IMR-90 (cell line): ENCODE measurements at regions not wholly inside any gene's neighbourhood (a gene's known extent, or its start where the extent isn't known, plus 50 kb on each side); places are given as distances from the start of the nearest gene placed in this dataset.

Source experiments
- ATAC-seq: fragments of 200-7000 bp; cut with Tn5 transposase; 2 replicates; pipeline ENCODE4 v1.9.1; 2020; ENCODE audit warnings: low read depth, mild to moderate bottlenecking, moderate library complexity
- BruUV-seq: library from RNA; stranded (reverse); fragments of 400-500 nt; replicated peaks from 2 replicates; lab custom pipeline; 2021; lab: Mats Ljungman, UMichigan
- CTCF ChIA-PET: fragments of 300-600 bp; formaldehyde crosslinking; extraction: SDS; loops from one replicate; lab custom pipeline; 2021; ENCODE audit warnings: antibody characterized with exemption; lab: Yijun Ruan, JAX
- POLR2A ChIA-PET: fragments of 300-600 bp; sonication (Branson Sonifier 250); formaldehyde crosslinking; loops from one replicate; lab custom pipeline; 2022; ENCODE audit warnings: antibody characterized with exemption; ENCODE audit not compliant: unreplicated experiment; lab: Charles Lee
- DNase-seq: peaks from one replicate; pipeline ENCODE4 v3.0.0; 2013
- H2AFZ ChIP-seq: replicated peaks from 2 replicates; pipeline ENCODE3; 2013; ENCODE audit warnings: low read length, mild to moderate bottlenecking; ENCODE audit not compliant: poor library complexity
- H2AK5ac ChIP-seq: 2 replicates; pipeline ENCODE4 v1.6.1; 2013; ENCODE audit warnings: low read depth, low read length, inconsistent platforms
- H2AK9ac ChIP-seq: replicated peaks from 2 replicates; pipeline ENCODE3; 2013; ENCODE audit warnings: mild to moderate bottlenecking, low read depth, low read length, moderate library complexity; ENCODE audit not compliant: poor library complexity
- H2BK120ac ChIP-seq: 2 replicates; pipeline ENCODE4 v1.6.1; 2013; ENCODE audit warnings: low read depth, low read length, inconsistent platforms
- H2BK15ac ChIP-seq: 3 replicates; pipeline ENCODE4 v1.6.1; 2013; ENCODE audit warnings: low read depth, low read length, inconsistent platforms
- H2BK20ac ChIP-seq: 2 replicates; pipeline ENCODE4 v1.6.1; 2013; ENCODE audit warnings: low read depth, mild to moderate bottlenecking, inconsistent platforms, low read length, moderate library complexity
- H2BK5ac ChIP-seq: 2 replicates; pipeline ENCODE4 v1.6.1; 2013; ENCODE audit warnings: mild to moderate bottlenecking, low read depth, low read length, inconsistent platforms; ENCODE audit not compliant: poor library complexity, severe bottlenecking
- H3K14ac ChIP-seq: replicated peaks from 2 replicates; pipeline ENCODE4 v1.6.1; 2013; ENCODE audit warnings: low read depth, low read length, inconsistent platforms
- H3K18ac ChIP-seq: 2 replicates; pipeline ENCODE4 v1.6.1; 2013; ENCODE audit warnings: low read depth, low read length, control low read depth
- H3K23ac ChIP-seq: 2 replicates; pipeline ENCODE4 v1.6.1; 2013; ENCODE audit warnings: low read depth, low read length, inconsistent platforms
- H3K27ac ChIP-seq: 2 replicates; pipeline ENCODE4 v1.5.1; 2013; ENCODE audit warnings: mild to moderate bottlenecking, control low read depth, low read length; ENCODE audit not compliant: insufficient read depth
- H3K27me3 ChIP-seq: 2 replicates; pipeline ENCODE4 v1.6.1; 2013; ENCODE audit warnings: low read length; ENCODE audit not compliant: control insufficient read depth, insufficient read depth
- H3K36me3 ChIP-seq: 2 replicates; pipeline ENCODE4 v1.6.1; 2013; ENCODE audit warnings: low read length, mixed read lengths; ENCODE audit not compliant: control insufficient read depth, insufficient read depth
- H3K4ac ChIP-seq: 2 replicates; pipeline ENCODE4 v1.6.1; 2013; ENCODE audit warnings: low read depth, low read length, inconsistent platforms
- H3K4me1 ChIP-seq: 2 replicates; pipeline ENCODE4 v1.6.1; 2013; ENCODE audit warnings: low read length, mixed read lengths; ENCODE audit not compliant: control insufficient read depth, insufficient read depth
- H3K4me2 ChIP-seq: 2 replicates; pipeline ENCODE4 v1.6.1; 2013; ENCODE audit warnings: low read depth, mild to moderate bottlenecking, control low read depth, low read length, moderate library complexity
- H3K4me3 ChIP-seq: 2 replicates; pipeline ENCODE4 v1.5.1; 2013; ENCODE audit warnings: low read depth, mild to moderate bottlenecking, control low read depth, low read length, moderate library complexity; ENCODE audit not compliant: insufficient read depth
- H3K56ac ChIP-seq: 2 replicates; pipeline ENCODE4 v1.6.1; 2013; ENCODE audit warnings: low read length, inconsistent platforms; ENCODE audit not compliant: insufficient read depth; ENCODE audit errors: extremely low read depth
- H3K79me1 ChIP-seq, 2 experiments: 2 replicates each; pipeline ENCODE4 v1.6.1; 2013; ENCODE audit warnings: low read length in 2 of 2, inconsistent platforms in 1 of 2, low read depth in 1 of 2
- H3K9ac ChIP-seq: 2 replicates; pipeline ENCODE4 v1.6.1; 2013; ENCODE audit warnings: low read depth, low read length, control low read depth
- H3K9me1 ChIP-seq: 2 replicates; pipeline ENCODE4 v1.6.1; 2013; ENCODE audit warnings: low read length, inconsistent platforms; ENCODE audit not compliant: insufficient read depth
- H3K9me3 ChIP-seq: 2 replicates; pipeline ENCODE4 v1.6.1; 2013; ENCODE audit warnings: low read length; ENCODE audit not compliant: control insufficient read depth, insufficient read depth
- H4K20me1 ChIP-seq: 2 replicates; pipeline ENCODE4 v1.6.1; 2013; ENCODE audit warnings: low read length, inconsistent platforms; ENCODE audit not compliant: insufficient read depth
- H4K5ac ChIP-seq: 2 replicates; pipeline ENCODE4 v1.6.1; 2013; ENCODE audit warnings: mild to moderate bottlenecking, low read depth, low read length, control low read depth
- H4K8ac ChIP-seq, 2 experiments: 2 replicates each; pipeline ENCODE4 v1.6.1; 2013; ENCODE audit warnings: low read depth in 2 of 2, low read length in 2 of 2, control low read depth in 1 of 2, inconsistent platforms in 1 of 2
- H4K91ac ChIP-seq: 2 replicates; pipeline ENCODE4 v1.6.1; 2013; ENCODE audit warnings: low read depth, low read length, inconsistent platforms; ENCODE audit not compliant: insufficient read depth
- BHLHE40 ChIP-seq: fragments of 150-350 bp; IDR thresholded peaks from 2 replicates; pipeline ENCODE4 v1.6.1; 2016; ENCODE audit warnings: mild to moderate bottlenecking, low read depth, low read length
- CEBPB ChIP-seq: IDR thresholded peaks from 2 replicates; pipeline ENCODE4 v1.6.1; 2012; ENCODE audit warnings: low read depth, low read length, improper control_type of control experiment
- CHD1 ChIP-seq: IDR thresholded peaks from 2 replicates; pipeline ENCODE4 v1.6.1; 2012; ENCODE audit warnings: low read depth, low read length, improper control_type of control experiment
- ELK1 ChIP-seq: fragments of 150-350 bp; IDR thresholded peaks from 2 replicates; pipeline ENCODE4 v1.6.1; 2016; ENCODE audit warnings: low read depth, mild to moderate bottlenecking, low read length, moderate library complexity, borderline replicate concordance
- FOS ChIP-seq: fragments of 150-350 bp; IDR thresholded peaks from 2 replicates; pipeline ENCODE4 v1.6.1; 2016; ENCODE audit warnings: low read depth, low read length
- MAFK ChIP-seq: IDR thresholded peaks from 2 replicates; pipeline ENCODE4 v1.6.1; 2012; ENCODE audit warnings: low read depth, low read length, improper control_type of control experiment
- MAZ ChIP-seq: IDR thresholded peaks from 2 replicates; pipeline ENCODE4 v1.6.1; 2012; ENCODE audit warnings: low read depth, mild to moderate bottlenecking, low read length, improper control_type of control experiment, moderate library complexity, borderline replicate concordance
- MXI1 ChIP-seq: IDR thresholded peaks from 2 replicates; pipeline ENCODE4 v1.6.1; 2012; ENCODE audit warnings: low read depth, mild to moderate bottlenecking, low read length, moderate library complexity, borderline replicate concordance
- NFE2L2 ChIP-seq: fragments of 150-350 bp; IDR thresholded peaks from 2 replicates; pipeline ENCODE4 v1.6.1; 2016; ENCODE audit warnings: low read depth, mild to moderate bottlenecking, low read length
- POLR2A ChIP-seq: IDR thresholded peaks from 2 replicates; pipeline ENCODE4 v1.6.1; 2012; ENCODE audit warnings: mild to moderate bottlenecking, low read depth, low read length
- RAD21 ChIP-seq: IDR thresholded peaks from 2 replicates; pipeline ENCODE4 v1.6.1; 2012; ENCODE audit warnings: low read length, improper control_type of control experiment
- RCOR1 ChIP-seq: IDR thresholded peaks from 2 replicates; pipeline ENCODE4 v1.6.1; 2012; ENCODE audit warnings: mild to moderate bottlenecking, low read length, improper control_type of control experiment; ENCODE audit not compliant: insufficient replicate concordance
- RFX5 ChIP-seq: IDR thresholded peaks from 2 replicates; pipeline ENCODE4 v1.8.0; 2012; ENCODE audit warnings: low read depth, mild to moderate bottlenecking, low read length, moderate library complexity
- SMC3 ChIP-seq: fragments of 150-350 bp; IDR thresholded peaks from 2 replicates; pipeline ENCODE4 v1.6.1; 2016; ENCODE audit warnings: low read depth, mild to moderate bottlenecking, antibody characterized with exemption, low read length, moderate library complexity
- USF2 ChIP-seq: fragments of 150-350 bp; IDR thresholded peaks from 2 replicates; pipeline ENCODE4 v1.6.1; 2017; ENCODE audit warnings: mild to moderate bottlenecking, antibody characterized with exemption, low read length, low read depth
- WGBS, 2 experiments: methylation state at CpG; one replicate each; pipeline versions ENCODE4 v1.1.5 to v1.1.7; 2013; ENCODE audit warnings: missing lambda C conversion rate in 2 of 2; ENCODE audit not compliant: insufficient read length in 1 of 2; ENCODE audit errors: extremely low coverage in 2 of 2; 5-methylcytosine and 5-hydroxymethylcytosine counted together
- dilution Hi-C: fragments of 300-500 bp; cut with HindIII; formaldehyde crosslinking; loops from one replicate; pipeline ENCODE4 v1.14.3; 2018; ENCODE audit warnings: low sequenced_read_pairs; ENCODE audit not compliant: unreplicated experiment
- in situ Hi-C: fragments of 300-500 bp; cut with MboI; formaldehyde crosslinking; loops from 3 replicates; pipeline ENCODE4 v1.14.3; 2019; ENCODE audit warnings: low sequenced_read_pairs, inconsistent platforms, mixed read lengths
- intact Hi-C: fragments of 100-400 bp; cut with micrococcal nuclease; formaldehyde crosslinking; loops from 2 replicates; pipeline ENCODE4 v1.10.0; 2022

GRCh38 chr1:228860911-228861831 is 125.9 kb downstream of the RHOU start:
- dilution Hi-C loops (no loop called here), intact Hi-C loops (no loop called here), in situ Hi-C loops (no loop called here)
- Histone ChIP-seq H2BK20ac (peak overlapping the region; percentile 28; the same call in 1 of the 2 replicates), H4K8ac (no peak overlapping the region), H3K79me1 (no peaks in the 10 kb centered on the region), H3K4ac (0 out of 2 replicates have a peak overlapping the region, but pooled peaks have one; percentile 15), H3K9me1 (no peaks in the 10 kb centered on the region; the same call in 1 of the 2 replicates), H4K91ac (peak overlapping the region; percentile 5; the same call in 1 of the 2 replicates), H3K14ac (no peak overlapping the region), H3K36me3 (no peaks in the 10 kb centered on the region), H3K56ac (no peak overlapping the region), H4K20me1 (no peaks in the 10 kb centered on the region), H2BK120ac (peak overlapping the region; percentile 22), H3K4me1 (peaks cover 16% of the 10 kb centered on the region; the same call in 1 of the 2 replicates), H2AK5ac (no peak overlapping the region), H2AK9ac (no peak overlapping the region), H3K27ac (no peak overlapping the region), H2BK5ac (no peak overlapping the region), H3K27me3 (no peaks in the 10 kb centered on the region), H3K4me3 (no peak overlapping the region), H3K9ac (no peak overlapping the region), H3K4me2 (no peak overlapping the region; the same call in 1 of the 2 replicates), H3K18ac (no peak overlapping the region), H2AFZ (no peak overlapping the region), H3K9me3 (no peaks in the 10 kb centered on the region), H3K23ac (no peak overlapping the region), H4K5ac (no peak overlapping the region), H2BK15ac (no peak overlapping the region)
- ATAC-seq (peak; percentile 96), DNase-seq (peak; percentile 87)
- POLR2A ChIA-PET: interaction anchor here (0.7 kb wide), 1 partner anchor 10 kb away, joined by 5 read pairs; no protein-coding TSS in a partner anchor
- BruUV-seq: no TSS peak
- WGBS, 2 experiments: 37% methylated on average over 3 of the region's 16 CpGs; no CpG with 5 or more reads in 1 of the 2 experiments
- CTCF ChIA-PET: interaction anchor here (0.6 kb wide), 3 partner anchors 9 to 13 kb away, joined by 3 to 5 read pairs (median 4); no protein-coding TSS in a partner anchor
- TF ChIP-seq ELK1: no peak
- 0 out of 2 replicates have a peak, but pooled peaks have one; percentile 30 for TF ChIP-seq CEBPB
- no peak for TF ChIP-seq CHD1
- no peak for TF ChIP-seq SMC3
- peak; percentile 96 for TF ChIP-seq BHLHE40
- TF ChIP-seq RCOR1: peak; percentile 26
- no peak for TF ChIP-seq RFX5
- TF ChIP-seq MAZ: no peak
- TF ChIP-seq USF2: 0 out of 2 replicates have a peak, but pooled peaks have one; percentile 29
- TF ChIP-seq MAFK: peak; percentile 65
- TF ChIP-seq MXI1: no peak
- TF ChIP-seq FOS: peak; percentile 75
- no peak for TF ChIP-seq NFE2L2
- TF ChIP-seq RAD21: no peak; the same call in 1 of the 2 replicates
- no peak for TF ChIP-seq POLR2A
